Epithelial cell of proximal tubule (primary cell): ENCODE measurements at regions not wholly inside any gene's neighbourhood (a gene's known extent, or its start where the extent isn't known, plus 50 kb on each side); places are given as distances from the start of the nearest gene placed in this dataset.

ENCODE experiments used
- DNase-seq: peaks from one replicate; pipeline ENCODE4 v3.0.0-alpha.2; 2011; ENCODE audit warnings: low read depth
- H3K4me3 ChIP-seq: 2 replicates; pipeline ENCODE4 v1.5.1; 2011; ENCODE audit warnings: low read depth, mild to moderate bottlenecking, low read length
- CTCF ChIP-seq: conservative IDR thresholded peaks from 2 replicates; pipeline ENCODE4 v1.5.1; 2012; ENCODE audit warnings: low read depth, mild to moderate bottlenecking, low read length

GRCh38 chr4:144592264-144592663 lies 53.7 kb upstream of the HHIP start:
- no peak overlapping the region for H3K4me3 ChIP-seq
- DNase-seq: no peak
- TF ChIP-seq CTCF: no peak

GRCh38 chr4:144594471-144594986 lies 51.4 kb upstream of the HHIP start:
- DNase-seq: no peak

DNA sequence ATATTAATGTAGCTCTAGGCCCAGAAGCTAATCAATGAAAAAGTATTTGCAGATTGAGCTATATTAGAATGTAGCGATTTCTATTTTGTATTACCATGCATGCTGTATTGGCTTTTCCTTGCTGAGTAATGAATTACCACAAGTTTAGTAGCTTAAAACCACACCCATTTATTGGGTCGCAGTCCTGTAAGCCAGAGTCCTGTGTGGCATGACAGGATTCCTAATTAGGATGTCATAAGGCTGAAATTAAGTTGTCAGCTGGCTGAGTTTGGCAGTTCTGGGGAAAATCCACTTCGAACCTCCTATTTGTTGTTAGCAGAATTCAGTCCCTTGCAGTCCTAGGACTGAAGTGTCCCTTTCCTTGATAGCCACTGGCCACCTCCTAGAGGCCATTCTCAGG lies 50.3 kb upstream of the HHIP start:
- no peak overlapping the region for H3K4me3 ChIP-seq
- no peak for TF ChIP-seq CTCF
- DNase-seq: no peak

More at GRCh38 chr4:144594471-144594986, 51.4 kb upstream of the HHIP start:
- H3K4me3 ChIP-seq: no peak overlapping the region
- no peak for TF ChIP-seq CTCF
